Stimulated activated CD8-positive, alpha-beta memory T cell treated with anti-CD3 and anti-CD28 coated beads, Interleukin-4, amount 100 ng/mL, for 4 hours (primary cell): ENCODE measurements at regions not wholly inside any gene's neighbourhood (a gene's known extent, or its start where the extent isn't known, plus 50 kb on each side); places are given as distances from the start of the nearest gene placed in this dataset.
"Not testable (repeated sequence)": the region's sequence is repeated elsewhere in the genome, so short reads cannot be mapped to it uniquely, and the experiment has no call there.

Experiments
- DNase-seq, 2 donors: peaks; one replicate each; pipeline ENCODE4 v3.0.0-alpha.2; 2020; ENCODE audit warnings: low read depth in 2 of 2, low spot score in 1 of 2

DNA sequence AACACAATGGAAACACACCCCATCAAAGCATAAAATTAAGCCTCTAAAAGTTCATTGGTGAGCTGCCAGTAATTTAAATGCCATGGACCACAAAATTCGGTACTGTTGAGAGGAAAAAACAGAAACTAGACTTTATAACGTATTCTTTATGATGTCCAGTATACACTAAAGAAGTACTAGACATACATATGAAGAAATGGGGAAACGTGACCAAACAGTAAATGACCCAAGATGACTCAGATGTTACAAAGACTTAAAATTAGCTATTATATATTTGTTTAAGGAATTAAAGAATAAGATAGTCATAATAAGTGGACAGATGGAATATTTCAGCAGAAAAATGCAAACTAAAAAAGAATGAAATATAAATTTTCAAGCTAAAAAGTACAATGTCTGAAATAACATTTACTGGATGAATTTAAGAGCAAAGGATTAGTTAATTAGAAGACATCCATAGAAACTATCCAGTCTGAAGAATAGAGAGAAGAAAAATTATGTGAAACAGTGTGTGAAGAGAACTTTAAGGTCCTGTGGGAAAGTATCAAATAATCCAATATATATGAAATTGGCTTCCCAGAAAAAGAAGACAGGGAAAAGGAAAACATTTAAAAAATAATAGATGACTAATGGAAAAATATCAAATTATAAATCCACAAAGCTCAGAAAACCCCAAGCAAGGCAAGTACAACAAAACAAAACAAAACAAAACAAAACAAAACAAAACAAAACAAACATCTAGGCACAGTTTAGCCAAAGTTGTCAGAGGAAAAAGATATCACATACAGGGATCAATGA, 69.4 kb downstream of the SAMD9 start:
- no peak for DNase-seq

DNA sequence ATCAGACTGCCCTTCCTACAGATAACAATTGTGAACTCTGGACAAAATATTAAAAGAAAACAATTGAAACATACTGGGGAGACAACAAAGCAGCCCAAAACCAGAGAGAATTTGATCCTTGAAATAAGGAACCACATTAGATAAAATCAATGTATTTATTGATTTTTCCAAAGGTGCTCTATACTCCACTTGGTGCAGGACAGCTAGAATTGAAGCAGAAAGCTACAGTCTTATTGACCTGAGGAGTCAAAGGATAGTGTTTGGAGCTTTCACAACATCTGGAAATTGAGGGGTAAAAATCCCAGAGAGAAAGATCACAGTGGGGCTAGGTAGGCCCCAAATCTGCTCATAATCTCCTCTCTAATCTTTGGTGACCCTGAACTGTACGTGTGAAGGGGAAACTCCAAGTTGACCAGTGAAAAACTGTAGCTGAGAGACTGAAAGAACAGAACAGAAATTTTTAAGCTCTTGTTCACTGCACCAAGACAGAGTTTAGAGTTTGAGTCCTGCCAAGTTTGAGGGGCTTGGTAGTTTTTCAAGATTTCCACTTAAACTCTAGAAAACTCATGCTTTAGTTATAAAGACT, 70.2 kb downstream of the SAMD9 start:
- DNase-seq, result no peak

DNA sequence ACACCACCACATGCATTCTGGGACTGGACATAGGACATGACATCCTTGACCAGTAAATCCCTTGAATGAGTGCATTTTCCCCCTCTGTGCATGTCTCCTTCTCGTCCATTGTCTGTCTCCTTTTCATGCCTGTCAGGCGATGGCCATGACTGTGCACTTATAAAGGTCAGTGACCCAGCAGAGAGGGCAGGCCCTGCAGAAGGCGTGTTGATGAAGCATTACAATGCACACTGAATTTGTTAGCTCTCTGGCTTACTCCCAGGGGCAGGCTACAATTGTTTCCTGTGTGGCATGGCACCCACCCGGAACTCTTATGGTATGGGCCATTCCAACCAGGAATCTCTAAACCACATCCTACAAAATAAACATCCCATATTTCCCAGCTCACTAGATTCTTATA, 71.1 kb downstream of the SAMD9 start:
- no peak for DNase-seq

DNA sequence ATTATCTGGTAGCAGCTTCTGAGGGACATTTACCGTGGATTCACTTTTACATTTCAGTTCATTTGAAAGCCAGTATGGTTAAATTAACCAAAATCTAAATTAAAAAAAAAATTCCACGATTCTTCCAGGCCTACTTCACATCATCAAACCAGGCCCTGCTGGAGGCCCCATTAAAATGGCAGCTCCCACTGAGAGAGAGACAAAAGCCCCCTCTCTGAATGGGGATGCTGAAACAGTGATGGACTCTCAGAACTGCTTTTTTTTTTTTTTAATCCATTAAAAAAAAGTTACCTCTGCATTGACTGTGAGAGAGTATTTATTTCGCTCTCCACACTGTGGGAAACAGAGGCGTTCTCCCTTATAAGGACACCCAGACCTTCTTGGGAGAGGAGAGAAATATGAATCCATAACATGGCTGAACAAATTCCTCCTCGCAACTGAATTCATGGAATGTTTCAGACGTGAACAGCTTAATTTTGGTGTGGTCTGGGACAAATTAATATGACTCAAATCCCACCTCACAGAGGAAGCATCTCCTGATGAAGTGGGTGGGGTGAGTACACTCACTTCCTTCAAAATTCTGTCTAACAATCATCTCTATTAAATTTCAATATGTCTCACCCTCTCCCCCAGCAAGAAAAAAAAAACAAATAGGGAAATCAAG, 73.5 kb downstream of the SAMD9 start:
- DNase-seq, result no peak

DNA sequence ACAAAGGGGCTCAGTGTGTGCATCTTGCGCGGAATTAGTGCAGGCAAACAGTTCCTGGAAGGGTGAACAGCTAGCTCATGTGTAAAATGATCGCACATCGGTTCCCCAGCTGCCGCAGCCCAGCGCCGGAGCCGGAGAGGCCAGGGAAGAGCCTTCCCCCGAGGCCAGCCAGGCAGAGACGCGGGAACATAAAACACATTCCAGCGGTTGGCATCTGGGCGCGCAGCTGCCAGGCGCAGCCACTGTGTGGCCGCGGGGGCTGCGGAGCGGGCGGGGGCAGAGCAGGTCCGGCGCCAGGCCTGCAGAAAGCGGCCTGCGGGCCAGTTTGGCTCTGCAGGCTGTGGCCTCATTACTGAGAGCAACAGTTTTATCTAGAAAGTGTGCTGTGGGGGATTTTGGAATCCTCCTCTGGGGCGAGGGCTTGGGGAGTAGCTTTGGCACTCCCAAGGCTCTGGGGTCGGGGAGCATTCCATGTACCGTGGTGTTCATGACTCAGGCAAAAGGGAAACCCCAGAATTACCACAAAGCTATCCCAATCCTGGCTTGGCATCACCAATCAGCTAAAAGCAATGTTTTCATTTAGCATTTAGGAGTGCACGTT, 74.3 kb downstream of the SAMD9 start:
- DNase-seq, result no peak

DNA sequence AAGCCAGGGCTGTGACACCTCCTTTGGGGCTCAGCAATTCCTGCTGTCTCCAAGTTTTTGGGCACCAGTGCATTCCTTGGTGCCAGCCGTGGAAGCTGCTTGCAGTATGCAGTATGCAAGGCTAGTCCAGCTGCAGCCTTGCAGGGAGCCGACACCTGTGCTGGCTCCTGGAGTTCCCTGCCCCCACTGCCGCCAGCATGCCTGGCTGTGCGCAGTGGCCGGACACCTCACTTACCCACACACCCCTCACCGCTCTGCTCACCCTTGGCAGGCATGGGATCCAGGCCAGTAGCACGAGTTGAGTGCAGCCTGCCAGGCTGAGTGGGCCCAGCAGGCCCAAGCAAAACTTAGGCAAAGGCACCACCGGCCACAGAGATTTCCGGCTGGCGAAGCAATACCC, 77.4 kb downstream of the SAMD9 start:
- DNase-seq, result no peak

DNA sequence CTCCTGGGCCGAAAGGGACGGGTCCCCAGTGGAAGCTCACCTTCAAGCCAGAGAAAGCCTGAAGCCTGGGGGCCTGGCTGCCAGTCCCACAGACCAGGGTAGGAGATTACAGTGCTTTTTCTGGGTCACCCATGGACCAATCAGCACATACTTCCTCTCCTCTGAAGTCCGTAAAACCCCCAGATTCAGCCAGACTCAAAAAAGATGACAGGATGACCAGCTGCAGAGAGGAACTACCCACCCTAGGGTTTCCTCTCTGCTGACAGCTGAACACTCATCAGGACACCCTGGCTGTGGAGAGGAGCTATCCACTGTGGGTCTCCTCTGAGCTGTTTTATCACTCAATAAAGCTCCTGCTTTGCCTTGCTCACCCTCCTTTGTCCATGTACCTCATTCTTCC, 78.0 kb downstream of the SAMD9 start:
- no peak for DNase-seq

DNA sequence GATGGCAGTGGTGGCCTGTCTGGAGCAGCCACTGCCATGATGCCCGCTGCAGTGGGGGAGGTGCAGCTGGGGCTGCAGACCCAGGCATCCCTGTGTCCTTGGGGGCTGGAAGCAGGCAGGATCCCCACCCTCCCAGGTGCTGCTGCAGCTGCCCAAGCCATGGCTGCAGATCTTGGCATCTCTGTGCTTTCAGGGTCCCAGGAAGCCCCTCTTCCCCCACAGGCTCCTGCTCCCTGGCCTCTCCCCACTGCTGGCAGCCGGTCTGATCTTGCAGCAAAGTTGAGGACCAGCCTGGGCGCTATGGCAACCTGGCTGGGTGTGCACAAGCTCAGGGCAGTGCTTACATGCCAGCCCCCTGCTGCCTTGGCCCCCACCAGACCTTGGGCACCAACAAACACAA, 78.5 kb downstream of the SAMD9 start:
- DNase-seq, result no peak

DNA sequence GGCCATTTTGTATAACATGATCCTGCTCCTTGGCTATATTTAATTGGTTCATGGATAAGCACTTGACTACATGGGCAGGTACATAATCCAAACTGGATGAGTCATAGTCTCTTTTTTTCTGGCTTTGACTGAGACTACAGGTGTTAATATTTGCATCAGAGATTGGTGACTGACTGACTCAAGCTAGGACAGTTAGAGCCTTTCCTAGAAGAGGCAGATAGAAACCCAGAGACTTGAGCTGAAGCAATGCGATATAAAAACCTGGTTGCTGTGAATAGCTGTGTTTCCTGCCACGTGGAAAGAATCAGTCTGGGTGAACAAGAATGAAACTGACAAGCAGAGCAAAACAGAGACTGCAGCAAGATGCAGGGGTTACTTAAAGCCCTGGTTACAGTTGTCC, 81.0 kb downstream of the SAMD9 start:
- no peak for DNase-seq

DNA sequence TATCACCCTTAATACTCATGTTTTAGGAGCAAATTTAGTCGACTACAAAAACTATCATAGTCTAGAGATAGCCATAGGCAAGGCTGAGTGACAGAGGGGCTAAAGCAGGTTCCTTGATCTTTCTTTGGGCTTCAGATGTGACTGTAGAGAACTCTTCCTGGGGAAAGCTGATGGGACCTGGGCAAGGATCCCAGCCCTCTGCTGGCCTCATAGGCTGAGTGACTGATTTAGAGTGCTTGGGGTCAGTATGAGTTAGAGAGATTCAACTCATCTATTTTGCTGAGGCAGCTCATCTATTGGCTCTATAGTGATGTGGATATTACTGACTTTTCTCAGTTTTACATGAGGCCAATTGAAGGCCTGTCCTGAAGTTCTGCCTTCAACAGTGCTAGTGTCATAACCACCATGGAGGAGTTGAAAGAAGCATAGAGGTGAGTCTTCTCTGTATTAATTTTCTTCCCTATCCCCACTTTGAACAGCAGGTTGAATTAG, 81.6 kb downstream of the SAMD9 start:
- DNase-seq, result no peak

DNA sequence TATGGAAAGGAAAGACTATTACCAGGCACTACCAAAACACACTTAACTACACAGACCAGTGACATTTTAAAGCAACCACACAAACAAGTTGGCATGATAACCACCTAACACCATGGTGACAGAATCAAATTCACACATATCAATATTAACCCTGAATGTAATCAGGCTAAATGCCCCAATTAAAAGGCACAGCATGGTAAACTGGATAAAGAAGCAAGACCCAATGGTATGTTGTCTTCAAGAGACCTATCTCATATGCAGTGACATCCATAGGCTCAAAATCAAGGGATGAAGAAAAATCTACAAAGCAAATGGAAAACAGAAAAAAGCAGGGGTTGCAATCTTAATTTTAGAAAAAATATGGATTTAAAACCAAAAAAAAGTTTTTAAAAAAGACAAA, 86.0 kb downstream of the SAMD9 start:
- DNase-seq, result no peak

DNA sequence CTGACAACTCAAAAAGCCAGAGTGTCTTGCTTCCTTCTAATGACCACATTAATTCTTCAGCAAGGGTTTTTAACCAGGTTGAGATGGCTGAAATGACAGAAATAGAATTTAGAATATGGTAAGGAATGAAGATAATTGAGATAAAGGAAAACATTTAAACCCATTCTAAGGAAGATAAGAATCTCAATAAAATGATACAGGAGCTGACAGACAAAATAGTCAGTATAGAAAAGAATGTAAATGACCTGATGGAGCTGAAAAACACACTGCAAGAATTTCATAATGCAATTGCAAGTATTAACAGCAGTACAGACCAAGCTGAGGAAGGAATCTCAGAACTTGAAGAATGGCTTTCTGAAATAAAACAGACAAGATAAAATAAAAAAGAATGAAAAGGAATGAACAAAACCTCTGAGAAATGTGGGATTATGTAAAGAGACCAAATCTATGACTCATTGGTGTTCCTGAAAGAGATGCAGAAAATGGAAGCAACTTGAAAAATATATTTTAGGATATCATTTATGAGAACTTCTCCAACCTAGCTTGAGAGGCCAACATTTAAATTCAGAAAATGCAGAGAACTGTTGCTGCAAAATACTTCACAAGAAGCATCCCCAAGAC, 87.1 kb downstream of the SAMD9 start:
- DNase-seq, result no peak

DNA sequence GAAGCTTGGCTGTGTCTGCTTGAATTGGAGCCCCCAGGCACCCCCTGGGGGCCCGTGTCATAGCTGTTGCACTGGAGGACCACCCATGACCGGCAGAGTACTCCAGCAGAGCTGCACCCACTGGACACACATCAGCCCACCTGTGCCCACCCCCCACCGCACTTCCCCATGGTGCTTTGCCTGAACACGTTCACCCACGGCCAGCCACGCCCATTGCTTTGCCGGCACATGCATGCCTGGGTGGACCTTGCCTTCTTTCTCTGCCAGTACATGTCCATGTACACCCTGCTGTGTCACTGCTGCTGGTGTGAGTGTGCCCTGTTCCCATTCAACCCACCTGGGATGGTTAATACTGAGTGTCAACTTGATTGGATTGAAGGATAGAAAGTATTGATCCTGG, 88.7 kb downstream of the SAMD9 start:
- no peak for DNase-seq

DNA sequence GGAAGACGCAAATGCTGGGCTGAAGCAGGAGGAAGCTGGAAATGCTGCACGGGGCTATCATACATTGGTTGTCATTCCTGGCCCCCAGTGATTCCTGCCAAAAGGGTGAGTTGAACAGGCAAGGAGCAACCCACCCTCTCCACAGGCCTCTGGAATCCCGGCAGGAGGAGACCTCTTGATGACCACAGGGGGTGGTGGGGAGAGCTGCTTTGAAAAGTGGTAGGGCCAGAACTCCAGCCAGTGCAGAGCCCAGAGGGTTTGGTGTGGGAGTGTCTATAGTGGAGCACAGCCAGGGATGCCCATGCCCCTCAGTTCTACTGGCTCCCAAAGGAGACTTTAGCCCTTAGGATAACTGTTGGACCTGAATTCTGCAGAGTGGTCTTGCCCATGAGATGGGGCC, 89.2 kb downstream of the SAMD9 start:
- DNase-seq, result no peak

DNA sequence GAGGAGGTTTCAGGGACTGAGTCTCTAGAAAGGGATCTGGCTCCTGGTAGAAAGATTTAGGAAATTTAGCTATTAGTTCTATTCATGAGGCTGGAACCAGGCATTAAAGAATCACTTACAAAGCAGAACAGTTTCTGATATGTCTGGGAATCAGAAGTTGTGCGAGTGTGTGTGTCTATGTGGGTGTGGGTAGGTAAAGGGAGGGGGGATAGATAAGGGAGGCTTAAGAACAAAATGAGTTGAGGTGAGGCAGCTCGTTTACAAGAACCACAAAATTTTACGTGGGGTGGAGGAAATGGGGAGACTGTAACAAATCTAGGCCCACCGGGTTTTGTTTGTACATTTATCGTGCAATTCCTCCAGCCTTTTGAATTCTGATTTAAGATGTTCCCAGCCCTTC, 90.7 kb downstream of the SAMD9 start:
- DNase-seq, result no peak

DNA sequence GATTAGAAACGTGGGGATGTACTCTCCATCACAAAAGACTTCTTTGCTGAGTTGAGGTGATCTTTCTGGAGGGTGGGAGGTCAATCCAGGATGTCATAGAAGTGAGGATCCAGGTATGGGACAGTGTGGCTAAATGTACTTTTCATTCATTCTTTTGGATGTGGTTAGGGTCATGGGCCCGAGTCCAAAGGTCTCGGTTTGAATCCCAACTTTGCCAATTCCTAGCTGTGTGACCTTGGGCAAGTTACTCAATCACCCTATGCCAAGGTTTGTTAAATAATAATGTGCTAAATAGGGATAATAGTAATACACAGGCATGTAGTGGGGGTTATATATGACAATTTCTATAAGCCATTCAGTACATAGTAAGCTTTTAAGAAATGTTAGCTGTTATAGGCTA, 91.4 kb downstream of the SAMD9 start:
- DNase-seq, result no peak

DNA sequence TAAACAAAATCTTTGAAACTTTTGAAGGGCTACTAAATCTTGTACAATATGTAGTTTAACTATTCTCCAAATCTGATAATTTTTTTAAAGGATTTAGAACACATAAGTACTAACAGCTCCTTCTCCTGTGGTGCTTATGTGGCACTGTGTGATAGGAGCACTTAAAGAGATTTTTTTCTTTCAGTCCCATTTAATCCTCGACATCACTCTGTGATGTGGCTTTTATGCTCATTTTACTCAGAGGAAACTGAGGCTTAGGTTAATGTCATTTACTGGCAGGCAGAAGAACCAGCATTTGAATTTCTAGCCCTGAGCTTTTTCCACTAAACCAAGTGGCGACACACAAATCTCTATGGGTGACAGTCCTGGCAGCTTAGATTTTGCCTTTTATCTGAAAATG, 92.4 kb downstream of the SAMD9 start:
- no peak for DNase-seq

DNA sequence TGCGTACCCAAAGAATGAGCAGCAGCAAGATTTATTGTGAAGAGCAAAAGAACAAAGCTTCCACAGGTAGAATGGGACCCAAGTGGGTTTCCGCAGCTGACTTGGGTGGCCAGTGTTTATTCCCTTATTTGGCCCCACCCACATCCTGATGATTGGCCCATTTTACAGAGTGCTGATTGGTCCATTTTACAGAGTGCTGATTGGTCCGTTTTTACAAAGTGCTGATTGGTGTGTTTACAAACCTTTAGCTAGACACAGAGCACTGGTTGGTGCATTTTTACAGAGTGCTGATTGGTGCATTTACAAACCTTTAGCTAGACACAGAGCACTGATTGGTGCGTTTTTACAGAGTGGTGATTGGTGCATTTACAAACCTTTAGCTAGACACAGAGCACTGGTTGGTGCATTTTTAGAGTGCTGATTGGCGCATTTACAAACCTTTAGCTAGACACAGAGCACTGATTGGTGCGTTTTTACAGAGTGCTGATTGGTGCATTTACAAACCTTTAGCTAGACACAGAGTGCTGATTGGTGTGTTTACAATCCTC, 94.8 kb downstream of the SAMD9 start:
- DNase-seq, result not testable (repeated sequence)

DNA sequence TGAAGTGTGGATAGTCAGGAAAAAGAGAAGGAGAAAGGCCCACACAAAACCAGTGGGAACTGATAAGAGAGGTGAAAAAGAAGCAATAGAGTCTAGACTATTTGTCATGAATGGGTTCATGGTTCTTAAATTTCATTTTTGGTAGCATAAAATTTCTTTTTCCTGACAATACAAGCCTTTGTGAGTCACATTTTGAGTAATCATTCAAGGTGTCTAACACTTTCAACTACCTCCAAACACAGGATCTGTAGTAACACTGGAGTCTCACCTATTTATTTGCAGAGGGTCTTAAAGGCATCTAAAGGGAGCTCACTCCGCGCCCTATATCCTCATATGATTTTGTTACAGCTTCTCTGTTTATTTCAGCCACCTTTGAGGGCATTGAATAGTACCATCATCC, 96.0 kb downstream of the SAMD9 start:
- DNase-seq, result no peak

DNA sequence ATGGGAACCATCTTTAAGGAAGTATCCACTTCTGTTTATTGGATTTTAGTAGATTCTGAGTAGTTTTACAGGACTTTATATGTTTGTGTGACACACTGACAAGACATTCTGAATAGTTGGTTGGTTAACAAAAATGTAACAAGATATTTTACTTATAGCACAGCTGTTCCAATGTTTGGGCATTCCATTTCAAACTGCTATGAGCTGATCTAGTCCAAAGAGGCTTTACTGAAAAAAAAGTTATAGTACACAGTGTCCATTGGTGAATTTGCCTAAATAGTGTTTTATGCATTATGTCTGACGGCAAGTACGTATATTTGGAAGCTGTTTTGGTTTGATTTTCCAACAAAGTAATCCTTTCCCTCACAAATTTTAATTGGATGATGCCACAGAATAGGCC, 99.1 kb downstream of the SAMD9 start:
- no peak for DNase-seq

DNA sequence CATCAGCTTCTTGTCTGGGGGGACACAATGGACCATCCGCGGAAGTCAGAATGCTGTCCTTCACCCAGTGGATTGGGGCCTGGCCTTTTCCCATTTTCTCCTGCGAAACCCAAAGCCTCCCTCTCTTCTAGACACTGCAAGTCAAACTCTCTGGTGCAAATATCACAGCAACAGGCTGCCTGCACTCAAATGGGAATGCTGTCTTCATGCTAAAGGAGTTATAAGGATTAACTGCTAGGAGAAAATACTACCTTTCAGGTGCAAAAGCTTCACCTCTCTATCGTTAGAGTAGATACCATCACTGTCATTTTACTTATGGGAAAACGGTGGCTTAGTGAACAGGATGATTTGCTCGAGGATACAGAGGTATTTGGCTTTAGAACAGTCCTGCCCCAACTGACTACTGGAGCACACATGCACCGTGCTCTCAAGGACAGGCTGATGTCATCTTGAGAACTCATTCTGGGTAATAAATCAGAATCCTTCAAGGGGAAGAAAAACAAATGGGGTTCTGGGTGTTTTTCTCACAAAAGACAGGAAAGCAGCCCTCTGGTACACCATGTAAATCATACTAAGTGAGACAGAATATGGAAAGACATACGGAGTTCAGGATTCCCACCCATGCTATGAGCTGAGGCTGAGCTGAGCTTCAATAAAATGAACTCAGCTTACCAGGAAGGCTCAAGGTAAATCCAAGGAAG, 100.9 kb downstream of the SAMD9 start:
- DNase-seq, result no peak
